ENCODE measurements at regions not wholly inside any gene's neighbourhood (a gene's known extent, or its start where the extent isn't known, plus 50 kb on each side); places are given as distances from the start of the nearest gene placed in this dataset.

DNA sequence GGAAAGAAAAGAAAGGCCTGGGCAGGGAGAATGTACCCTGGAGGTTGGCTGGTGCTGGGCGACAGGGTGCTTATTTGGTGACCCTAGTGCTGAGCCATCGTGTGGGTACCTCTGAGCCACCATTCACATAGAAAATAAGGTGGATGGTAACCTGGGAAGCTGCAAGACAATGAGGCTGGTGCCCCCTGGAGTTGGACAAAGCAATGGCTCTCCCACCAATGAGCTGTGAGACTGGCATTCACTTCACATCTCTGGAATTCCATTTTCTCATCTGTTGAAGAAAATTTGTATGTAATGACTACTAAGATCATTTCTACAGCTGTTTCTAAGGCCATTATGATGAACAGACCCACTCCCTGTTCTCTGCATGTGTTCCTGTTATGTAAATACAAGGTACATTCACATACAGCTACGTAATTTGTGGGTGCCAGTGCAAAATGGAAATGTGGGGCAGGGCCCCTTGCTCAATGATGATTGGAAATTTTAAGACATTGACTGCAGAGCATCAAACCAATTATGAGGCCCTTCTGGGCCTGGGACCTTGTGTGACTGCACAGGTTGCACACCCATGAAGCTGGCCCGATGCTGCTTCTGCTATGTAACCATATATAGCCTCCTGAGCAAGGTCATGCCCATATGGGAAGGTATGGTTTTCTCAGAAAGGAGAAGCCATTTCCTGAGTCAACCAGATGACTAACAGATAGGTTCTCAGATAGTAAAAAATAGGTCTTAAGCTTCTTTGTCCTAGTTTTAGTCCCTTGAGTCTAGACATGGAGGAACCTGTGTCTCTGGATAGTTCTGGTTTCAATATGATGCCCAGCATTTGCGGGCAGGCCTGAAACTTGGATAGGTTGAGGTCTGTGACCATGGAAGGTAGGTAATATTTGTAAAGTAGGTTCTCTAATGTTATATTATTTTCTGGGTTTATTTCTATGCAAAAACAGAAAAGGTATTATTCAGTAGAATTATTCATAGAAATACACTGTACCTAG lies 63.4 kb upstream of the IGF1 start:
- no peak for ATAC-seq (ENCODE audit: low read depth)
- Mint-ChIP-seq H3K9me3 (no peaks in the 10 kb centered on the region), H3K36me3 (ENCODE audit: low read depth) (no peaks in the 10 kb centered on the region)

DNA sequence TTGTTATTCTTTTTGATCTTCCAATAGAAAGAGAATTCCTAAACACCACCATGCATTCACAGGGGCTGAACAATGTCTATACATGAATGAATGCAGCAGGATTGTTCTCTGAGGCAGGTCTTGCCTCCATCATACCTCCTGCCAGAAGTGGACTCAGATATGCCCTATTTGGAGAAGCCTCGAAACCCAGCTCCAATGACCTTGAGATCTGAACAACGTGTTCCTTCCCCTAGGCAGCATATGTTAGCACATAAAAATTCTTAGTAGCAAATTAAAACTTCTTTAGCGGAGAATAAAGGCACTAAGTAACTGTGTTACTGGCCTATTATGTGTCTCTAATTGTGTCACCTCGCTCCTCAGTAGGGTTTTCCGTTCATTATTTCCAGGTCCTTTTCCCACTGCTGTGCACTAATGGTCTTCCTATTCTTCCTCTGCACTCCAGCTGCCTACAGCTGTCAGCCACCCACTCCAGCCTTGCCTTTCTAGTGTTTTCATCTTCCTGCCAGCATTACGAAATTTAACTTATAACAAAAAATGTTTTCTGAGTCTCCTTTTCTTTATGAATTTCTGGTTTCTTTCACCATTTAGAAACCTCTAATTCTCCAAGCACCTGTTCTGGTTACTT lies 62.6 kb upstream of the IGF1 start:
- POLR2A ChIA-PET = no interaction called here
- H3K9me3 Mint-ChIP-seq = no peaks in the 10 kb centered on the region
- CTCF ChIA-PET = interaction anchor here (0.8 kb wide), 1 partner anchor 369 kb away, joined by 3 read pairs; no protein-coding TSS in a partner anchor
- H3K4me1 Mint-ChIP-seq = no peaks in the 10 kb centered on the region
- no peaks in the 10 kb centered on the region for H3K36me3 Mint-ChIP-seq (ENCODE audit: low read depth)
- intact Hi-C loops (cut with micrococcal nuclease) = loop anchor here (1.0 to 2.0 kb wide), 4 partner anchors 373 to 770 kb away; no protein-coding TSS in a partner anchor
- no peak overlapping the region for H3K27ac Mint-ChIP-seq
- DNase-seq (no peak), ATAC-seq (ENCODE audit: low read depth) (no peak)
- peaks cover 7% of the 10 kb centered on the region for H3K27me3 Mint-ChIP-seq
- H3K4me3 Mint-ChIP-seq = no peak overlapping the region
- TF ChIP-seq, protein P1, sequence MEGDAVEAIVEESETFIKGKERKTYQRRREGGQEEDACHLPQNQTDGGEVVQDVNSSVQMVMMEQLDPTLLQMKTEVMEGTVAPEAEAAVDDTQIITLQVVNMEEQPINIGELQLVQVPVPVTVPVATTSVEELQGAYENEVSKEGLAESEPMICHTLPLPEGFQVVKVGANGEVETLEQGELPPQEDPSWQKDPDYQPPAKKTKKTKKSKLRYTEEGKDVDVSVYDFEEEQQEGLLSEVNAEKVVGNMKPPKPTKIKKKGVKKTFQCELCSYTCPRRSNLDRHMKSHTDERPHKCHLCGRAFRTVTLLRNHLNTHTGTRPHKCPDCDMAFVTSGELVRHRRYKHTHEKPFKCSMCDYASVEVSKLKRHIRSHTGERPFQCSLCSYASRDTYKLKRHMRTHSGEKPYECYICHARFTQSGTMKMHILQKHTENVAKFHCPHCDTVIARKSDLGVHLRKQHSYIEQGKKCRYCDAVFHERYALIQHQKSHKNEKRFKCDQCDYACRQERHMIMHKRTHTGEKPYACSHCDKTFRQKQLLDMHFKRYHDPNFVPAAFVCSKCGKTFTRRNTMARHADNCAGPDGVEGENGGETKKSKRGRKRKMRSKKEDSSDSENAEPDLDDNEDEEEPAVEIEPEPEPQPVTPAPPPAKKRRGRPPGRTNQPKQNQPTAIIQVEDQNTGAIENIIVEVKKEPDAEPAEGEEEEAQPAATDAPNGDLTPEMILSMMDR (IDR thresholded peaks at IDR 0.05) = no peak

More for the DNA sequence above, 63.4 kb upstream of the IGF1 start:
- H3K4me3 Mint-ChIP-seq = no peak overlapping the region
- TF ChIP-seq, protein P1 (IDR thresholded peaks at IDR 0.05) = no peak
- no peaks in the 10 kb centered on the region for H3K4me1 Mint-ChIP-seq
- DNase-seq = no peak
- intact Hi-C loops (cut with micrococcal nuclease) = loop anchor here (1.0 to 2.0 kb wide), 4 partner anchors 373 to 771 kb away; no protein-coding TSS in a partner anchor
- ChIA-PET CTCF (interaction anchor here (0.7 to 0.8 kb wide), 2 partner anchors 369 to 375 kb away, joined by 3 read pairs; no protein-coding TSS in a partner anchor), POLR2A (no interaction called here)
- H3K27ac Mint-ChIP-seq = no peak overlapping the region
- peaks cover 7% of the 10 kb centered on the region for H3K27me3 Mint-ChIP-seq

DNA sequence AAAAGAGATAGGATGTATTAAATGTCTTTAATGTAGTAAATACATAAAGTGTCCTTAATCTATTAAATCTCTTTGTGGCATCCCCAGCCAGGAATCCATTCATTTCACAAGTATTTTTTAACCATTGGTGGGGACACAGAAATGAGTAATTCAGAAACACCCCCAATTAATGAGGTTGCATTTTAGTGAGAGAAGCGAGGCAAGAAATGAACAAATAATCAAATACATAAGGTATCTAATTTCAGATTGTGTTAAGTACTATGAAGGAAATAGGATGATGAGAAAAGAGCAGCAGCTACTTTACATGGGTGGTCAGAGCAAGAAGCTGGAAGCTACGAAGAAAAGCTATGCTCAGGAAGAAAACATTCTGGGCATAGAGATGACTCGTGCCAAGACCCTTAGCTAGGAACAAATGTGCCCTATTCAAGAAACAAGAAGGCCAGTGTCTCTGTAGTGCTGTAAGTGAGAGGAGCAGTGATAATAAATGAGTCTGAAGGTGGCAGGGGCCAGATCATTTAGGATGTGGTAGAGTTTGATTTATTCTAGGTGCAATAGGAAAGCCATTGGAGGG lies 60.5 kb upstream of the IGF1 start:
- Mint-ChIP-seq H3K4me1 (no peaks in the 10 kb centered on the region), H3K36me3 (ENCODE audit: low read depth) (no peaks in the 10 kb centered on the region), H3K4me3 (no peak overlapping the region), H3K27me3 (peaks cover 7% of the 10 kb centered on the region), H3K27ac (no peak overlapping the region), H3K9me3 (no peaks in the 10 kb centered on the region)
- no peak for DNase-seq
- intact Hi-C loops (cut with micrococcal nuclease) = no loop called here
- ATAC-seq (ENCODE audit: low read depth) = no peak
- POLR2A ChIA-PET = no interaction called here
- CTCF ChIA-PET = no interaction called here
- TF ChIP-seq, protein P1 (IDR thresholded peaks at IDR 0.05) = no peak

DNA sequence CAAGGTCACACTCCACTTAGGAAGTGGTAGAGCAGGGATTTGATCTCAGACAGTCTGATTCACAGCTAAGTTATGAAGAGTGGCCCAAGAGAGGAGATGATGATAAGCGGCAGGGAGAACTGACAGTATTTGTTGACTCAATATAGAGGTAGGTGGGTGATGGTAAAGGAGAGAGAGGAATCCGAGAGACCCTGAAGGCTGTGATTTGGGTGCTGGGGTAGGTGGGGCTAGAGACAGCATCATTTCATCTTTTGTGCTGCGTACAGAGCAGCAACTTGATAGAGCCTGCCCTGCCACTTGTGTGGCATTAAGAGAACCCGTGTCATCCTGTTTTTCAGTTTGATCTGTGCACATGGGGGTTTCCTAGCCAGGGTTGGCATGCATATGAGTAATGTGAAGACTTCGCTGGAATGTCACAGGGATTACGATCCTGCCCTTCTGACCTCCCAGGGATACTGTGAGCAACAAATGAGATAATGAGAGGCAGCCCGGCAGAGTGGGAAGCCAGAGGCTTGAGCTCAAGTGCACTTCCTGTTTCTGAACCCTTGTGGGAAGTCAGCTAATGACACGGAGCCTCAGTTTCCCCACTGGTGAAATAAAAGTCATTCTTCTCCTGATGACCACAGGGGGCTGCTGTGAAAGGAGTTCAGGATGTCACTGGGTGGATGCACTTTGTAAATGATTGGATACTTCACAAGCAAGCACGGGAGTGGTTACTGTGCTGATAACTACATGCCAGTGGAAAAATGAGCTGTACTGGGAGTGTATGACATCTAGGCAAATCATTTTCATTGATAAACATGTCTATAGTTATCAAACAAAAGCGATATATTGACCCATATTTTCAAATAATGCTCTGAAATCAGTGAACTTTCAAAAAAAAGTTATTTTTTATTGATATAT lies 59.5 kb upstream of the IGF1 start:
- ChIA-PET CTCF (no interaction called here), POLR2A (interaction anchor here (0.7 kb wide), 1 partner anchor 12 kb away, joined by 4 read pairs; no protein-coding TSS in a partner anchor)
- ATAC-seq (ENCODE audit: low read depth) (no peak), DNase-seq (no peak)
- H3K36me3 Mint-ChIP-seq (ENCODE audit: low read depth) = no peaks in the 10 kb centered on the region
- peaks cover 7% of the 10 kb centered on the region for H3K27me3 Mint-ChIP-seq
- H3K27ac Mint-ChIP-seq = no peak overlapping the region
- H3K4me1 Mint-ChIP-seq = no peaks in the 10 kb centered on the region
- no peaks in the 10 kb centered on the region for H3K9me3 Mint-ChIP-seq
- intact Hi-C loops (cut with micrococcal nuclease) = no loop called here
- TF ChIP-seq, protein P1 (IDR thresholded peaks at IDR 0.05) = no peak
- no peak overlapping the region for H3K4me3 Mint-ChIP-seq
